Immature natural killer cell (primary cell): ENCODE measurements at regions not wholly inside any gene's neighbourhood (a gene's known extent, or its start where the extent isn't known, plus 50 kb on each side); places are given as distances from the start of the nearest gene placed in this dataset.

Source experiments
- DNase-seq, 3 donors: peaks; one replicate each; pipeline ENCODE4 v3.0.0; 2022; ENCODE audit warnings: mixed read lengths in 1 of 3
- H3K27ac Mint-ChIP-seq, 6 donors: one replicate each; pipeline ENCODE4 v1.8.0; 2020; ENCODE audit warnings: mixed read lengths in 6 of 6, mild to moderate bottlenecking in 5 of 6, inconsistent platforms in 4 of 6, moderate library complexity in 3 of 6
- H3K27me3 Mint-ChIP-seq, 3 donors: one replicate each; pipeline ENCODE4 v1.8.0; 2020 to 2021; ENCODE audit warnings: low read depth in 3 of 3, mild to moderate bottlenecking in 3 of 3, mixed read lengths in 3 of 3, moderate library complexity in 3 of 3, inconsistent platforms in 1 of 3
- H3K36me3 Mint-ChIP-seq, 3 donors: one replicate each; pipeline ENCODE4 v1.8.0; 2020; ENCODE audit warnings: mixed read lengths in 3 of 3, inconsistent platforms in 2 of 3, mild to moderate bottlenecking in 2 of 3
- H3K4me1 Mint-ChIP-seq, 2 donors: one replicate each; pipeline ENCODE4 v1.8.0; 2020; ENCODE audit warnings: inconsistent platforms in 2 of 2, mild to moderate bottlenecking in 2 of 2, mixed read lengths in 2 of 2, moderate library complexity in 1 of 2
- H3K4me3 Mint-ChIP-seq, 5 donors: one replicate each; pipeline ENCODE4 v1.8.0; 2020; ENCODE audit warnings: mild to moderate bottlenecking in 5 of 5, mixed read lengths in 5 of 5, inconsistent platforms in 3 of 5, moderate library complexity in 3 of 5
- H3K9me3 Mint-ChIP-seq, 6 donors: one replicate each; pipeline ENCODE4 v1.8.0; 2020; ENCODE audit warnings: mild to moderate bottlenecking in 6 of 6, mixed read lengths in 6 of 6, inconsistent platforms in 4 of 6, moderate library complexity in 3 of 6

DNA sequence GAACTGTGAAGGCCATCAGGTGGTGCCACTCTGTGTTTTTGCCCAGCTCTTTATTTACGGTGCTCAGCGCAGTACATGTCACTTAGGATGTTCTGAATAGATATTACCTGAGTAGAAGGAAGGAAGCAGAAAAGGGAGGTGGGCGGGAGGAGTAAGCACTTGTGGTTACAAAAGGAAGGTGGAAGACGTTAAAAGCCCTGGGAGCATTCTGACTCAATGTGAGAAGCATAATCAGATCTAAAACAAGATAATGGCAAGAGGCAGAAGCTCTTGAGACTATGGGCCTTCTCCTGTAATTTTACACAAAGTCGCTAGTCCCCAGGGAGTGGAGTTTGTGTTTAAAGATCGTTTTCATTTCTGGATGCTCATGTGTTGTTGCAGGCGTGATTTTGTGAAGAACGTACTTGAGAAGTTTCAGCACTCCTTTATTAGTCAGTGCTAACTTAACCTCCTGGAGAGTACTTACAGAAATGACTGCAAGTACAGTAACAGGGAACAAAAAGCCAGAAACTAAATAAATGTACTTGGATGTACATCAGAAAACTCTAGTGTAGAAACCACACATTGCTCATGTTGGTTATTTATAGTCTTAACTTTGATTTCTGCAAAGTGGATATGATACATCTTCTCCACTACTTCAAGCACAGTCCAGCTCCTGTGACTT is 1523.5 kb downstream of the AACS start:
- H3K27me3 Mint-ChIP-seq: peaks cover 0 to 2% (median 0%) of the 10 kb centered on the region in 3 donors
- H3K36me3 Mint-ChIP-seq: no peaks in the 10 kb centered on the region
- H3K4me1 Mint-ChIP-seq: no peaks in the 10 kb centered on the region
- no peak overlapping the region for H3K4me3 Mint-ChIP-seq
- H3K9me3 Mint-ChIP-seq: peaks cover 0 to 12% (median 3%) of the 10 kb centered on the region in 6 donors
- DNase-seq: no peak
- no peak overlapping the region for H3K27ac Mint-ChIP-seq

DNA sequence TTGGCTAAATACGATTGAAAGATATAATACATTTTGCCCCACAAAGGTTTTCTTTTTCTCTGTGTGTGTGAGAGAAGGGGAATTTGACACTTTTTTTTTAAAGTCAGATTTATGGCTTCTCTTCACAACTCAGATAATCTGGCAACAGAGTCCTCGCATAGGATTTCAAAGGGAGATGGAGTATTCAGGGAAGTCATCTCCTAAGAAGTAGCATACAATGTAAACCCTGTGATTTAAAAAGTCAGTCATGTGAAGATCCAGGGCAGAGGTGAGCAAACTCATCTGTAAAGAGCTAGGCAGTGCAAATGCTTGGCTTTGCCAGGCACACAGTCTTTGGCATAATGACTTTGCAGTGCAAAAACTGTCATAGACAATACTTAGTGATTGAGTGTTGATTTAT is 1526.3 kb downstream of the AACS start:
- peaks cover 0 to 2% (median 0%) of the 10 kb centered on the region in 3 donors for H3K27me3 Mint-ChIP-seq
- no peaks in the 10 kb centered on the region for H3K4me1 Mint-ChIP-seq
- H3K36me3 Mint-ChIP-seq: no peaks in the 10 kb centered on the region
- DNase-seq: no peak
- peaks cover 0 to 12% (median 3%) of the 10 kb centered on the region in 6 donors for H3K9me3 Mint-ChIP-seq
- H3K27ac Mint-ChIP-seq: no peak overlapping the region
- H3K4me3 Mint-ChIP-seq: no peak overlapping the region

DNA sequence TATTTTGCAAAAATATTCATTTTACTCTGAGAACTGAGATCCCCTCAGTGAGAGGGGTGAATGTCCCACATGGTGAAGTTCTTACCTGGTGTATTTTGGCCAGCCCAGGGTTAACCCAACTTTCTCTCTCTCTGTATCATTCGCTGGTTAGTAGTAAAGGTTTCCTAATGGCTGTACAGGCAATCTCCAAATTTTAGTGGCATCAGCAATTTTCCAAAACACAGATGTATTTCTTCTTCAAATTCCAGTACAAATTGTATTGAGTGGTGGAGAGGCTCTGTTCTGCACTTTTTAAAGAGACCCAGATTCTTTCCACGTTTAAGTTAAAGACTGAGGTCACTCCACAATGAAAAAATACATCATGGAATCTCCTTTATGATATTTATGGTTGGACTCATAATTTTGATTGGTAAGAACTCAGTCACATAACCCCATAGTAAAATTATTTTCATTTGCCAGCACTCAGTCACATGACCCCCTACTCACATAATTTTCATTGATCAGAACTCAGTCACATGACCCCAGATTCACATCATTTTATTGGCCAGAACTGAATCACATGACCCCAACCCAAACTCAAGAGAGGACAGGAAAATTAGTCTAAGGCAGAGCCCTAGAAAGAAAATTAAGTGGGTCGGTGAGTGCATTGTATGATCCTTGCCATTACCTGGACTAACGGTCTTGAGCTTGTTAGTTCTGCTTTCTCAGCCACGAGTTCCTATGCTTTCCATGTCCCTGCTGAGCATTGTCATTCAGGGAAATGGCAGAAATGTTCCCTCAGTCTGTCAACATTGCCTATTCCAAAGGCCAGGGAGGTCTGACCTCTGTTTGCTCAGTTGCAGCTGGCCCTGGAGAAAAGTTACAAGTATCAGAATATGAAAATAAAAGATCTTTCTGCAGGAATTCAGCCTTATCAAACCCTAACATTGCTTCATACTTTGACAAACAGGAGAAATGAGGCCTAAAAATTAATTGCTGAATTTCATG is 1536.2 kb downstream of the AACS start:
- no peaks in the 10 kb centered on the region for H3K36me3 Mint-ChIP-seq

DNA sequence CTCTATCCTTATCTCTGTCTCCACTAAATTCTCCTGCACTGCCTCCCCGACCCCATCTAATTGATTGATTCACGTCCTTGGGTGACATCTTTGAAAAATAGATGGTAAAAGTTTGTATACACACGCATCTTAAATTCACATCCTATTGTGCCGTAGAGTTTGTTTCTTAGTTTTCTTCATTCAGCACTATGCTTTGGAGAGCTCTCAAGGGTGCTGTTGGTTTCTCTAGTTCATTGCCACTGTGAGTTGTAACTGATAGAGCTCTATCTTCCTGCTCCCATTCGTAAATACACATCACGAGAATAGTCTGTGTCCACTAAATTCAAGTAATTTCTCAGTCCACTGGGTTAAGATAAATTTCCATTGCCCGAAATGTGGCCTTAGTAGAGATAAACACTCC is 1537.4 kb downstream of the AACS start:
- peaks cover 0 to 3% (median 2%) of the 10 kb centered on the region in 3 donors for H3K27me3 Mint-ChIP-seq
- no peak overlapping the region for H3K4me3 Mint-ChIP-seq
- H3K36me3 Mint-ChIP-seq: no peaks in the 10 kb centered on the region
- peaks cover 0 to 21% (median 2%) of the 10 kb centered on the region in 6 donors for H3K9me3 Mint-ChIP-seq
- H3K4me1 Mint-ChIP-seq: no peaks in the 10 kb centered on the region
- H3K27ac Mint-ChIP-seq: no peak overlapping the region
- no peak for DNase-seq

More for the DNA sequence above, 1536.2 kb downstream of the AACS start:
- no peak for DNase-seq
- Mint-ChIP-seq H3K27ac (no peak overlapping the region), H3K4me3 (no peak overlapping the region), H3K4me1 (no peaks in the 10 kb centered on the region), H3K27me3 (peaks cover 0 to 3% (median 2%) of the 10 kb centered on the region in 3 donors), H3K9me3 (peaks cover 0 to 14% (median 2%) of the 10 kb centered on the region in 6 donors)

DNA sequence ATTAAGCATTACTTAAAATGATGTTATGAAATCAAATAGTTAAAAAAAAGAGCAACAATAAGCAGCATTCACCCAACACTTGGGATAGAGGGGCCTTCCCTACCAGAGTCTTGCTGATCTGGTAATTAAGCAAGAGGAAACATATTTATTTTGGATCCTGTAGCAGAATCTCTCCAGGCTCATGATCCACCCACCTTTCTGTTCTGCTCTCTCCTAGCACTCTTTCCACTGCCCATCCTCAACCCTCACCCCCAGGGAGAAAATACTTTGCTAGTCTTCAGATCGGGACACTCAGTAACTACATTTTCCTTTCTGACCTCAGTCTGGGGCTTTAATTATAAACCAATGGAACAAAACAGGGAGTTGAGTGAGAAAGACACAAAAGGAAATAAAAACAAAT is 1541.9 kb downstream of the AACS start:
- no peak overlapping the region for H3K27ac Mint-ChIP-seq
- DNase-seq: no peak
- H3K36me3 Mint-ChIP-seq: no peaks in the 10 kb centered on the region
- H3K9me3 Mint-ChIP-seq: peaks cover 4 to 16% (median 8%) of the 10 kb centered on the region in 6 donors
- H3K27me3 Mint-ChIP-seq: peaks cover 1 to 3% (median 2%) of the 10 kb centered on the region in 3 donors
- H3K4me3 Mint-ChIP-seq: no peak overlapping the region
- no peaks in the 10 kb centered on the region for H3K4me1 Mint-ChIP-seq

DNA sequence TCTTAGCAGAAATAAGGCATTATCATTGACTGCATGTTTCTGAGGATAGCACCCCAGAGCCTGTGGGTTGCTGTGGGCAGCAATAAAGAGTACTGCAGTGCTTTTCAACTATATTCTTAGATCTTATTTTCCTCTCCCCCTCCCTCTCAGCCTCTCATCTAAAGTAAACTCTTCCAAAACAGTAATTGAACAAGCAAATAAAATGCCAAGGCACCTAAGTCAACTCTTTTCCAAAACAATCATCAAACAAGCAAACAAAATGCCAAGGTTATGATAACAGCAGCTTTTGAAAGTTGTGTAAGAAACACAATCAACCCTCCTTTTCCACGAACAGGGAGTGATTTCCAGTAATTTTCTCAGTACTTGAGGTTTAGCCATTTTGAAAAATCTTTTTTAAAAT is 1542.6 kb downstream of the AACS start:
- Mint-ChIP-seq H3K36me3 (no peaks in the 10 kb centered on the region), H3K27ac (no peak overlapping the region)

DNA sequence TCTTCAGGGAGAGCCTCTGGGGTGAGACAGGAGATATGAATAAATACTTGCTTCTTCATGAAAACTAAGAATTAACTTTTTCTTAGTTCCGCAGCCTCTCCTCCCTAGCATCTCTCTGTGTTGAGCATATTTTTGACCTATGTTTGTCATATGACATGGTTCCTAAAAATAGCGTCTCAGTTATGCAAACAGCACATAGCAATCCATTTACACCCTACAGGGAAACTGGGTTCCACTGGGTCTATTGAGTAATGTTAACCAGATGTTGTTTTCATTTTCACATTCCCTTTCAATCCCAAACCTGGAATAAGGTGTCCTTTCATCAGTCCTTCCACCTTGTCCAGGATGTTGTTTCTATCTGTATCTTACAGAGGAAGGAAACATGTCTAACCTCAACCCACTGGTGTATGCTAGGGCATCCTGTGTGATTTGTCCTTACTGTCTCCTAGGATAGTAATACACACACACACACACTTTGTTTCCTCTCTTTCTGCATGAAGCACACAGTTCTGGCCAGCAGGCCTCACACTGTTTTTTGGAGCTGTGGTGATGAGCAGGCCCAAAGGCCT is 1543.5 kb downstream of the AACS start:
- Mint-ChIP-seq H3K9me3 (peaks cover 2 to 31% (median 10%) of the 10 kb centered on the region in 6 donors), H3K4me1 (no peaks in the 10 kb centered on the region), H3K27ac (no peak overlapping the region), H3K4me3 (no peak overlapping the region), H3K27me3 (peaks cover 1 to 3% (median 2%) of the 10 kb centered on the region in 3 donors), H3K36me3 (no peaks in the 10 kb centered on the region)
- DNase-seq: peak in 1 of 3 donors; percentile 0

More for the DNA sequence above, 1542.6 kb downstream of the AACS start:
- Mint-ChIP-seq H3K27me3 (peaks cover 0 to 3% (median 1%) of the 10 kb centered on the region in 3 donors), H3K4me1 (no peaks in the 10 kb centered on the region), H3K9me3 (peaks cover 2 to 24% (median 8%) of the 10 kb centered on the region in 6 donors), H3K4me3 (no peak overlapping the region)
- DNase-seq: no peak

DNA sequence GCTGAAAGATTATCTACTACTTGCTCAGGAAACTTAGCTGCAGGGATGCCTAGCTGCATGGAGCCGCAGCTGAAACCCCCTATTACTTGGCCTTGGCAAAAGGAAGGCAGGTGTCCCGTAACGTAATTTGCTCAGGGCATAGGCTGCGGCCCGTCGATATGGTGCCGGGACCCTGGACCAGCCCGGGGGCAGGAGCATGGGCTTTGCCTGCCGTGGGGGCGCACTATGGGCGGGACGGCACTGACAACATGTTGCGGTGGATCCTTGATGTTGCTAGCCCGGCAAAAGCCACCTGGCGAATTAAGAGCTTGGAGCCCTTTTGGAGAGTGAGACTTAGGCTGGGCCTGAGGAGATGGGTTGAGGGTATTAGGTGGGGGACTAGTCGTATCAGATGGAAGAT is 1551.2 kb downstream of the AACS start:
- no peak overlapping the region for H3K4me3 Mint-ChIP-seq
- no peak for DNase-seq
- H3K36me3 Mint-ChIP-seq: no peaks in the 10 kb centered on the region
- H3K4me1 Mint-ChIP-seq: no peaks in the 10 kb centered on the region
- peaks cover 0 to 2% (median 2%) of the 10 kb centered on the region in 3 donors for H3K27me3 Mint-ChIP-seq
- peaks cover 7 to 51% (median 20%) of the 10 kb centered on the region in 6 donors for H3K9me3 Mint-ChIP-seq
- H3K27ac Mint-ChIP-seq: no peak overlapping the region

DNA sequence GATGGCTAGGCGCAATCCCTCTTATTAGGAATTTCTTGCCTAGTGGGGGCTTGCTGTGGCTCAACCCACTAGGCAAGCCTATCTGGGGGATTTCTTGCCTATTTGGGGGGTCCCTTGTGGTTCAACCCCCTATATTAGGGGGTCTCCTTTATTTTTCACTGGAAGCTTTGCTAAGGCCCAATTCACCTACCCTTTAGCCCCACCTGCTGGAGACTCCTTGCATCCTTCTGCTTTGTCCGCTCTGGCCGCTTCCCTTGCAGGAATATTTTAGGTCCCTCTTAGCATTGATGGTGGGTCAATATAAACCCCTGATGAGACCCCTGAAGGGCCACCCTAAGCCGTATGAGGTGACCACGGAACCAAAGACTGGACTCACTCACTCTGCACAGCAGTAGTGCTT is 1552.1 kb downstream of the AACS start:
- Mint-ChIP-seq H3K4me3 (no peak overlapping the region), H3K4me1 (no peaks in the 10 kb centered on the region), H3K36me3 (no peaks in the 10 kb centered on the region), H3K9me3 (peaks cover 3 to 48% (median 15%) of the 10 kb centered on the region in 6 donors), H3K27ac (no peak overlapping the region), H3K27me3 (peaks cover 0 to 2% (median 2%) of the 10 kb centered on the region in 3 donors)
- DNase-seq: no peak

DNA sequence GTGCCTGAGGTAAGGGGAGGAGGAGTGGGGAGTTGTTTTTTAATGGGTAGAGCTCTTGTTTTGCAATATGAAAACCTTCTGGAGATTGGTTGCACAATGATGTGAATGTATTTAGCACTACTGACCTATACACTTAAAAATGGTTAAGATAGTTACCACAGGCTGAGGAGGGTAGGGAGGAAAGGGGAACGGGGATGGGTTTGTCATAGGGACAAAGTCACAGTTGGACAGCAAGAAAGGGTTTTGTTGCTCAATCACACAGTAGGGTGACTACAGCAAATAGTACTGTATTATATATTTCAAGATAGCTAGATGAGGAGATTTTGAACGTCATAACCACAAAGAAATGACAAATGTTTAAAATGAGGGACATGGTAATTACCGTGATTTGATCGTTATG is 1562.4 kb downstream of the AACS start:
- DNase-seq: no peak
- no peaks in the 10 kb centered on the region for H3K36me3 Mint-ChIP-seq
- H3K4me3 Mint-ChIP-seq: no peak overlapping the region
- H3K27ac Mint-ChIP-seq: no peak overlapping the region
- peaks cover 0 to 20% (median 1%) of the 10 kb centered on the region in 6 donors for H3K9me3 Mint-ChIP-seq
- H3K27me3 Mint-ChIP-seq: peaks cover 0 to 1% (median 0%) of the 10 kb centered on the region in 3 donors
- H3K4me1 Mint-ChIP-seq: no peaks in the 10 kb centered on the region

DNA sequence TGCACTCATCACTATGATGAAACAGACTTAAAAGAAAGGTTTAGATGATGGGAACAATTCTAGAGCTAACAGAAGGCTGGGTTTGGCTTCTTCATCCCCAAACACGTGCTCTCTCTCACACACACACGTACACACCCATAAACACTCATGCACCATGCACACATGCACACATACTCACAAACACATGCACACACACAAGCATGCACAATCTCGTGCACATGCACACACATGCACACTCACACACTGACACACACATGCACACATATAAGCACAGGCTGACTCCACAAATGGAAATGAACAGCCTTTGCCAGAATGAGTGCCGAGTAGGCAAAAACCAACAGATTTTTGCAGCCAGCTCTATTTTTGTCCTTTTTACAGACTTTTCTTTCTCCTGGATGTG is 1571.6 kb downstream of the AACS start:
- no peak overlapping the region for H3K4me3 Mint-ChIP-seq
- no peaks in the 10 kb centered on the region for H3K4me1 Mint-ChIP-seq
- H3K36me3 Mint-ChIP-seq: no peaks in the 10 kb centered on the region
- H3K27me3 Mint-ChIP-seq: peaks cover 0 to 6% (median 0%) of the 10 kb centered on the region in 3 donors
- peaks cover 6 to 36% (median 14%) of the 10 kb centered on the region in 6 donors for H3K9me3 Mint-ChIP-seq
- DNase-seq: no peak
- no peak overlapping the region for H3K27ac Mint-ChIP-seq

DNA sequence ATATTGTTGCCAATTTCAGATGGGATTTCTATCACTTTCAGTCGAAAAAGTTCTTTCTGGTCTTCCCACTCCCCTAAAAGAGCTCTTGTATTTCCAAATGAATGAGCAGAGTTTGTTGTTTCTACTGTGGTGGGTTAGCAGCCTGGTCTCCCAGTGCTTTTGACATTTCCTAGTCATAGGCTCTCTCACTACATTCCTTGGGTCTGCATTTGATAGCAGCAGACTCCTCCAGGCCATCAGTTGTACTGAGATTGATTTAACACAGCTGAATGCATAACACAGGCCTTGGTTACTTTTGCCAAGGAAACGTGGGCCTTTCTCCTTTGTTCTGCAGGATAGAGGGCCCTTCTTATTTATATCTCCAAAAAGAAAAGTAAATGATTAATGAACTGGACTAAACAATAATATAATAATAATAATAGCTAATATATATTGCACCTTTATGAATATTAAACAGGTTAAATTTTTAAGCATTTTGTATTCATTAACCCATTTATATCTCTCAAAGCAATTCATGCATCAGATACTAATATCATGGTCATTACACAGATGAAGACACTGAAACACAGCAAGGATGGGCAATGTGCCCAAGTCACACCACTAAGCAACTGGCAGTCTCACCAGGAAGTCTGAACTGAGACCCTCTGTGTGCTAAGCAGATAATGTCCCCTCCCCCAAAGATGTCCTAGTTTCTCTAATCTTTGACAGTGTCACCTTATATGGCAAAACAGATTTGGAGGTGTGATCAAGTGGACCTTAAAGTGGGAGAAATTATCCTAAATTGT is 1579.2 kb downstream of the AACS start:
- no peak overlapping the region for H3K4me3 Mint-ChIP-seq
- H3K4me1 Mint-ChIP-seq: no peaks in the 10 kb centered on the region
- H3K36me3 Mint-ChIP-seq: no peaks in the 10 kb centered on the region
- H3K27ac Mint-ChIP-seq: no peak overlapping the region
- H3K27me3 Mint-ChIP-seq: peaks cover 0 to 3% (median 0%) of the 10 kb centered on the region in 3 donors
- no peak for DNase-seq
- H3K9me3 Mint-ChIP-seq: peaks cover 9 to 27% (median 14%) of the 10 kb centered on the region in 6 donors

DNA sequence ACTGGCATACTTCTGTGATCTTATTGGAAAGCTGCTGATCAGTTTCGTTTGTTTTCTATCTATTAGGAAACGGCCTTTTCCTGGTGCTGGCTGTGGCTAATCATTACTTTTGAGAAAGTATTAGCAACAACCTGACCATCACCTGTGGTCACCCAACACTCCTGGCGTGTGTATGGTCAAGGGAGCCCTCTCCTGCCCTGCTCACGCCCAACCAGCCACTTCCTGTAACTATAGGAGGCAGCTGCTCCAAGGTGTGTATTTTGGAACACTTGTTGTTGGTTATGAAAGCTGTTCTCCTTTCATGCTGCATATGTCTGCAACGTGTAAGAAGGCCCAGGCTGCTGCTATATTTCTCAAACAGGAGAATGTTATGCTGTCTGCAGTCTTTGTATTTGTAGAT is 1582.8 kb downstream of the AACS start:
- Mint-ChIP-seq H3K27ac (no peak overlapping the region), H3K4me1 (no peaks in the 10 kb centered on the region), H3K36me3 (no peaks in the 10 kb centered on the region), H3K27me3 (peaks cover 0 to 3% (median 1%) of the 10 kb centered on the region in 3 donors), H3K4me3 (no peak overlapping the region), H3K9me3 (peaks cover 0 to 11% (median 2%) of the 10 kb centered on the region in 6 donors)
- DNase-seq: no peak
